NCI-H2107 treated with DMSO at 0.1 percent for 48 hours (cell line): ENCODE measurements at regions not wholly inside any gene's neighbourhood (a gene's known extent, or its start where the extent isn't known, plus 50 kb on each side); places are given as distances from the start of the nearest gene placed in this dataset.

Source experiments
- DNase-seq: peaks from one replicate; lab custom pipeline; 2025; ENCODE audit not compliant: unreplicated experiment; lab: John Stamatoyannopoulos, UW

GRCh38 chr22:48433647-48434046 is 1394.0 kb downstream of the BRD1 start:
- DNase-seq: no peak

- DNase-seq: no peak
Observed at GRCh38 chr22:48432781-48433518, 1394.7 kb downstream of the BRD1 start.

GRCh38 chr22:48431536-48432315 is 1395.9 kb downstream of the BRD1 start:
- DNase-seq: no peak

GRCh38 chr22:48431014-48431413 is 1396.7 kb downstream of the BRD1 start:
- no peak for DNase-seq

- no peak for DNase-seq
Observed at GRCh38 chr22:48429446-48430020, 1398.1 kb downstream of the BRD1 start.

- no peak for DNase-seq
Observed at GRCh38 chr22:48428631-48429371, 1398.9 kb downstream of the BRD1 start.

GRCh38 chr22:48427731-48428211 is 1399.9 kb downstream of the BRD1 start:
- DNase-seq: no peak

GRCh38 chr22:48426466-48427380 is 1401.0 kb downstream of the BRD1 start:
- no peak for DNase-seq

GRCh38 chr22:48425641-48426040 is 1402.0 kb downstream of the BRD1 start:
- no peak for DNase-seq

- DNase-seq: no peak
Observed at GRCh38 chr22:48425091-48425506, 1402.6 kb downstream of the BRD1 start.

GRCh38 chr22:48424661-48425060 is 1403.0 kb downstream of the BRD1 start:
- no peak for DNase-seq

GRCh38 chr22:48424201-48424627 is 1403.5 kb downstream of the BRD1 start:
- no peak for DNase-seq

GRCh38 chr22:48423481-48423911 is 1404.2 kb downstream of the BRD1 start:
- DNase-seq: no peak

GRCh38 chr22:48422900-48423480 is 1404.7 kb downstream of the BRD1 start:
- DNase-seq: no peak

- DNase-seq: no peak
Observed at GRCh38 chr22:48418831-48419230, 1408.8 kb downstream of the BRD1 start.

GRCh38 chr22:48417225-48418070 is 1410.2 kb downstream of the BRD1 start:
- no peak for DNase-seq

- no peak for DNase-seq
Observed at GRCh38 chr22:48416396-48417224, 1411.1 kb downstream of the BRD1 start.

GRCh38 chr22:48415520-48415919 is 1412.2 kb downstream of the BRD1 start:
- no peak for DNase-seq
